Adrenal gland (tissue), 9 donors: ENCODE measurements at regions not wholly inside any gene's neighbourhood (a gene's known extent, or its start where the extent isn't known, plus 50 kb on each side); places are given as distances from the start of the nearest gene placed in this dataset.

ENCODE experiments used
- DNase-seq, 7 donors: peaks; one replicate each; pipeline ENCODE4 v3.0.0-alpha.2; 2019 to 2020
- H3K27ac ChIP-seq, 5 donors: fragments of 200-600 bp; sonication (generic) in 4 of 5; 1 replicate in 3 of 5; 2 replicates in 2 of 5; pipeline versions ENCODE4 v1.5.1 to v1.8.0; 2016 to 2020; ENCODE audit warnings: mild to moderate bottlenecking in 1 of 5
- H3K27me3 ChIP-seq: fragments of 200-600 bp; 2 replicates; pipeline ENCODE4 v1.8.0; 2021
- H3K36me3 ChIP-seq, 2 donors: fragments of 200-600 bp; replicated peaks in 1 of 2; 1 replicate in 1 of 2; 2 replicates in 1 of 2; pipeline versions ENCODE4 v1.5.1 to v1.8.0; 2018 to 2022
- H3K4me1 ChIP-seq, 2 donors: fragments of 200-600 bp; replicated peaks in 1 of 2; 1 replicate in 1 of 2; 2 replicates in 1 of 2; pipeline versions ENCODE4 v1.5.1 to v1.8.0; 2018 to 2021
- H3K4me3 ChIP-seq, 4 donors: fragments of 200-600 bp; sonication (generic) in 3 of 4; one replicate each; pipeline ENCODE4 v1.5.1; 2016 to 2018
- H3K9me3 ChIP-seq, 3 donors: fragments of 200-600 bp; sonication (generic) in 1 of 3; replicated peaks in 1 of 3; 1 replicate in 2 of 3; 2 replicates in 1 of 3; pipeline versions ENCODE4 v1.5.1 to v1.8.0; 2016 to 2021
- CTCF ChIP-seq, 6 experiments: fragments of 450-650 bp in 4 of 6; fragments of 200-600 bp in 2 of 6; sonication (generic) in 1 of 6; IDR thresholded peaks; 1 replicate in 5 of 6; 2 replicates in 1 of 6; pipeline versions ENCODE4 v1.5.1 to v1.8.0; 2016 to 2021; ENCODE audit warnings: antibody characterized with exemption in 6 of 6, mild to moderate bottlenecking in 2 of 6, moderate library complexity in 1 of 6
- POLR2A ChIP-seq, 2 donors: fragments of 450-650 bp; IDR thresholded peaks; one replicate each; pipeline ENCODE4 v1.6.1; 2017; ENCODE audit warnings: antibody characterized with exemption in 2 of 2, mild to moderate bottlenecking in 2 of 2, moderate library complexity in 1 of 2
- WGBS, 4 donors: extraction: QIAGEN DNeasy Blood & Tissue Kit in 2 of 4; methylation state at CpG; one replicate each; pipeline versions ENCODE4 v1.1.5 to v1.1.7; 2013 to 2017; 5-methylcytosine and 5-hydroxymethylcytosine counted together
- intact Hi-C, 2 donors: fragments of 100-400 bp; cut with DNase I; formaldehyde crosslinking; loops; one replicate each; pipeline versions ENCODE4 v1.14.1 to v1.15.0; 2022 to 2023
- donor health status: healthy with polysubstance abuse.
- donor health status: Bipolar disorder and iron deficiency.
- donor health status: DM: yes; HTN: yes; CAD: no.
- donor health status: DM: no; HTN: no; CAD: no.
- donor health status: DM: no; HTN: no; CAD: no.

DNA sequence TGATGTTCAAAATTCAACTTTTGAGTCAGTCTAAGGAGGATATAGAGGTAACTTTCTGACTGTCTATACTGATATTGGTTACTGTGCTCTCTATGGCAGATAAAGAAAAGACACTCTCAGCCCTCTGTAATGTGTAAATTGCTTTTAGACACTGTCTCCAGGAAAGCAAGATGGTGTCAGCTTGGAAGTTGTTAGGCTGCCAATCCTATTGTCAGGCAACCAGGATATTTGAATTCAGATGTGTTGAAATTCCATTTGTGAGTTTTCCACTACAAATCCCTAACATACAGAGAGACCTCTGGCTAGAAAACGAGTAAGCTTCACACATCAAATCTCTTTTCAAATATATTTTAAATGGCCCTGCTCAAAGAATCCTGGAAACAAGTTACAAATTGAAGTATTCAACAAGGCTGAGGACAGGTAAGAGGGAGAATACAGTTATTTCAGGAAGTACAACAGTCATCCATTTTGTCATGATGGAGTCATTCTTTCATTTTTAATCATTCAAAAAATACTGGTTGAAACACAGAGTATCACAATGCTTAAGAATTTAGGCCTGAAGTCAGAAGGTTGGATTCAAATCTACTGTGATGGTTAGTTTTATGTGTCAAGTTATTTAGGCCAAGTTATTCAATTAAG, 312.0 kb downstream of the OLFM4 start:
- H3K4me3 ChIP-seq = no peak overlapping the region
- intact Hi-C loops = no loop called here
- no peaks in the 10 kb centered on the region for H3K36me3 ChIP-seq
- H3K9me3 ChIP-seq = no peaks in the 10 kb centered on the region
- H3K27me3 ChIP-seq = no peaks in the 10 kb centered on the region
- no peak overlapping the region for H3K27ac ChIP-seq
- DNase-seq = no peak
- H3K4me1 ChIP-seq = no peaks in the 10 kb centered on the region
- 46 to 73% (median 52%) methylated on average over 1 of the region's 1 CpG for WGBS, 4 donors
- TF ChIP-seq CTCF (IDR thresholded peaks at IDR 0.05) = no peak
- no peak for TF ChIP-seq POLR2A (IDR thresholded peaks at IDR 0.05)

- intact Hi-C loops = no loop called here
- H3K4me1 ChIP-seq = no peaks in the 10 kb centered on the region
- TF ChIP-seq POLR2A (IDR thresholded peaks at IDR 0.05) (no peak), CTCF (IDR thresholded peaks at IDR 0.05) (no peak)
- no peaks in the 10 kb centered on the region for H3K36me3 ChIP-seq
- no peaks in the 10 kb centered on the region for H3K27me3 ChIP-seq
- no peak overlapping the region for H3K4me3 ChIP-seq
- H3K9me3 ChIP-seq = no peaks in the 10 kb centered on the region
- no peak for DNase-seq
- WGBS, 4 donors = 57 to 76% (median 65%) methylated on average over 3 of the region's 3 CpGs
- H3K27ac ChIP-seq = no peak overlapping the region
Measured at GRCh38 chr13:53341144-53341510, 312.5 kb downstream of the OLFM4 start.

GRCh38 chr13:53342623-53343360, 314.2 kb downstream of the OLFM4 start:
- H3K36me3 ChIP-seq = no peaks in the 10 kb centered on the region
- no peak for DNase-seq
- H3K9me3 ChIP-seq = no peaks in the 10 kb centered on the region
- H3K27me3 ChIP-seq = no peaks in the 10 kb centered on the region
- no peak overlapping the region for H3K27ac ChIP-seq
- 30 to 50% (median 43%) methylated on average over 3 of the region's 3 CpGs for WGBS, 4 donors
- H3K4me1 ChIP-seq = no peaks in the 10 kb centered on the region
- no peak for TF ChIP-seq POLR2A (IDR thresholded peaks at IDR 0.05)
- no peak for TF ChIP-seq CTCF (IDR thresholded peaks at IDR 0.05)
- H3K4me3 ChIP-seq = no peak overlapping the region
- intact Hi-C loops = no loop called here

GRCh38 chr13:53343361-53343744, 314.7 kb downstream of the OLFM4 start:
- Histone ChIP-seq H3K9me3 (no peaks in the 10 kb centered on the region), H3K4me3 (no peak overlapping the region), H3K27me3 (no peaks in the 10 kb centered on the region), H3K36me3 (no peaks in the 10 kb centered on the region), H3K4me1 (no peaks in the 10 kb centered on the region), H3K27ac (no peak overlapping the region)
- 57 to 77% (median 67%) methylated on average over 1 of the region's 1 CpG for WGBS, 4 donors
- TF ChIP-seq POLR2A (IDR thresholded peaks at IDR 0.05) = no peak
- TF ChIP-seq CTCF (IDR thresholded peaks at IDR 0.05) = no peak
- no peak for DNase-seq
- intact Hi-C loops = no loop called here
